Peyer's patch (tissue), 4 donors: ENCODE measurements at regions not wholly inside any gene's neighbourhood (a gene's known extent, or its start where the extent isn't known, plus 50 kb on each side); places are given as distances from the start of the nearest gene placed in this dataset.

Experiments
- DNase-seq, 3 donors: peaks; one replicate each; pipeline ENCODE4 v3.0.0-alpha.2; 2017 to 2019
- H3K27ac ChIP-seq, 4 donors: fragments of 200-600 bp; sonication (generic); one replicate each; pipeline ENCODE4 v1.5.1; 2016 to 2019
- H3K27me3 ChIP-seq, 2 donors: fragments of 200-600 bp; sonication (generic); one replicate each; pipeline ENCODE4 v1.5.1; 2019
- H3K36me3 ChIP-seq, 3 donors: fragments of 200-600 bp; sonication (generic); one replicate each; pipeline ENCODE4 v1.5.1; 2016 to 2019
- H3K4me1 ChIP-seq, 4 donors: fragments of 200-600 bp; sonication (generic); one replicate each; pipeline ENCODE4 v1.5.1; 2016 to 2019
- H3K4me3 ChIP-seq, 4 donors: fragments of 200-600 bp; sonication (generic); 1 replicate in 3 of 4; 2 replicates in 1 of 4; pipeline ENCODE4 v1.5.1; 2016 to 2019; ENCODE audit warnings: mild to moderate bottlenecking in 1 of 4
- H3K9me3 ChIP-seq, 4 donors: fragments of 200-600 bp; sonication (generic); one replicate each; pipeline ENCODE4 v1.5.1; 2016 to 2019; ENCODE audit warnings: mild to moderate bottlenecking in 1 of 4
- CTCF ChIP-seq, 6 experiments: fragments of 450-650 bp in 4 of 6; fragments of 200-600 bp in 2 of 6; sonication (generic) in 1 of 6; IDR thresholded peaks; one replicate each; pipeline ENCODE4 v1.5.1; 2017 to 2019; ENCODE audit warnings: antibody characterized with exemption in 6 of 6, mild to moderate bottlenecking in 3 of 6, moderate library complexity in 1 of 6
- POLR2A ChIP-seq, 2 donors: fragments of 450-650 bp; IDR thresholded peaks; one replicate each; pipeline ENCODE4 v1.5.1; 2017; ENCODE audit warnings: antibody characterized with exemption in 2 of 2, mild to moderate bottlenecking in 2 of 2, moderate library complexity in 2 of 2

GRCh38 chr18:32851936-32852335 lies 79.1 kb upstream of the KLHL14 start:
- Histone ChIP-seq H3K9me3 (no peaks in the 10 kb centered on the region), H3K4me3 (no peak overlapping the region), H3K4me1 (no peaks in the 10 kb centered on the region), H3K27ac (no peak overlapping the region), H3K27me3 (no peaks in the 10 kb centered on the region), H3K36me3 (no peaks in the 10 kb centered on the region)
- DNase-seq = no peak
- TF ChIP-seq POLR2A (IDR thresholded peaks at IDR 0.05) (no peak), CTCF (IDR thresholded peaks at IDR 0.05) (no peak)

- Histone ChIP-seq H3K27ac (no peak overlapping the region), H3K4me1 (no peaks in the 10 kb centered on the region), H3K36me3 (no peaks in the 10 kb centered on the region), H3K4me3 (no peak overlapping the region), H3K27me3 (no peaks in the 10 kb centered on the region), H3K9me3 (no peaks in the 10 kb centered on the region)
- TF ChIP-seq CTCF (IDR thresholded peaks at IDR 0.05) = no peak
- no peak for TF ChIP-seq POLR2A (IDR thresholded peaks at IDR 0.05)
- no peak for DNase-seq
Observed at GRCh38 chr18:32848826-32849225, 76.0 kb upstream of the KLHL14 start.

- H3K36me3 ChIP-seq = no peaks in the 10 kb centered on the region
- no peaks in the 10 kb centered on the region for H3K27me3 ChIP-seq
- no peak for DNase-seq
- no peaks in the 10 kb centered on the region for H3K4me1 ChIP-seq
- H3K9me3 ChIP-seq = no peaks in the 10 kb centered on the region
- H3K4me3 ChIP-seq = no peak overlapping the region
- no peak overlapping the region for H3K27ac ChIP-seq
- TF ChIP-seq CTCF (IDR thresholded peaks at IDR 0.05) (no peak), POLR2A (IDR thresholded peaks at IDR 0.05) (no peak)
Observed at GRCh38 chr18:32847691-32848090, 74.9 kb upstream of the KLHL14 start.

- Histone ChIP-seq H3K36me3 (no peaks in the 10 kb centered on the region), H3K27me3 (no peaks in the 10 kb centered on the region), H3K9me3 (no peaks in the 10 kb centered on the region), H3K27ac (no peak overlapping the region), H3K4me3 (no peak overlapping the region), H3K4me1 (no peaks in the 10 kb centered on the region)
- no peak for DNase-seq
- TF ChIP-seq CTCF (IDR thresholded peaks at IDR 0.05) (no peak), POLR2A (IDR thresholded peaks at IDR 0.05) (no peak)
Observed at GRCh38 chr18:32846896-32847295, 74.1 kb upstream of the KLHL14 start.

GRCh38 chr18:32840962-32841361 lies 68.1 kb upstream of the KLHL14 start:
- no peaks in the 10 kb centered on the region for H3K4me1 ChIP-seq
- no peak for TF ChIP-seq POLR2A (IDR thresholded peaks at IDR 0.05)
- TF ChIP-seq CTCF (IDR thresholded peaks at IDR 0.05) = no peak
- no peak overlapping the region for H3K27ac ChIP-seq
- DNase-seq = no peak
- no peaks in the 10 kb centered on the region for H3K36me3 ChIP-seq
- no peaks in the 10 kb centered on the region for H3K9me3 ChIP-seq
- no peaks in the 10 kb centered on the region for H3K27me3 ChIP-seq
- no peak overlapping the region for H3K4me3 ChIP-seq

- Histone ChIP-seq H3K4me3 (no peak overlapping the region), H3K27ac (no peak overlapping the region), H3K9me3 (no peaks in the 10 kb centered on the region), H3K4me1 (no peaks in the 10 kb centered on the region), H3K27me3 (no peaks in the 10 kb centered on the region), H3K36me3 (no peaks in the 10 kb centered on the region)
- no peak for DNase-seq
- TF ChIP-seq POLR2A (IDR thresholded peaks at IDR 0.05) (no peak), CTCF (IDR thresholded peaks at IDR 0.05) (no peak)
Observed at GRCh38 chr18:32835951-32836350, 63.1 kb upstream of the KLHL14 start.
